Inferior parietal cortex (tissue), 1 donor: ENCODE measurements at regions not wholly inside any gene's neighbourhood (a gene's known extent, or its start where the extent isn't known, plus 50 kb on each side); places are given as distances from the start of the nearest gene placed in this dataset.

ENCODE experiments used
- DNase-seq: peaks from one replicate; pipeline ENCODE4 v3.0.0-alpha.2; 2016; ENCODE audit errors: extremely low spot score

- DNase-seq: no peak
Observed at GRCh38 chr7:18408868-18409267, 86.7 kb upstream of the HDAC9 start.

- DNase-seq: no peak
Observed at GRCh38 chr7:18413447-18413846, 82.1 kb upstream of the HDAC9 start.

GRCh38 chr7:18414885-18415284, 80.7 kb upstream of the HDAC9 start:
- no peak for DNase-seq

GRCh38 chr7:18416988-18417387, 78.6 kb upstream of the HDAC9 start:
- DNase-seq: no peak

GRCh38 chr7:18419456-18419855, 76.1 kb upstream of the HDAC9 start:
- no peak for DNase-seq

GRCh38 chr7:18420108-18420507, 75.4 kb upstream of the HDAC9 start:
- no peak for DNase-seq

- no peak for DNase-seq
Observed at GRCh38 chr7:18420748-18421147, 74.8 kb upstream of the HDAC9 start.

GRCh38 chr7:18421297-18422002, 74.1 kb upstream of the HDAC9 start:
- DNase-seq: no peak

GRCh38 chr7:18425227-18425626, 70.3 kb upstream of the HDAC9 start:
- no peak for DNase-seq

- no peak for DNase-seq
Observed at GRCh38 chr7:18425838-18426445, 69.6 kb upstream of the HDAC9 start.

- no peak for DNase-seq
Observed at GRCh38 chr7:18426564-18427226, 68.9 kb upstream of the HDAC9 start.

- no peak for DNase-seq
Observed at GRCh38 chr7:18429547-18429946, 66.0 kb upstream of the HDAC9 start.

- no peak for DNase-seq
Observed at GRCh38 chr7:18430810-18431209, 64.7 kb upstream of the HDAC9 start.

GRCh38 chr7:18434171-18434570, 61.4 kb upstream of the HDAC9 start:
- no peak for DNase-seq

GRCh38 chr7:18437101-18437500, 58.4 kb upstream of the HDAC9 start:
- DNase-seq: no peak

GRCh38 chr7:18440934-18441333, 54.6 kb upstream of the HDAC9 start:
- no peak for DNase-seq

- no peak for DNase-seq
Observed at GRCh38 chr7:18444826-18445225, 50.7 kb upstream of the HDAC9 start.

GRCh38 chr7:18445483-18445882, 50.1 kb upstream of the HDAC9 start:
- DNase-seq: no peak
